ENCODE measurements at regions not wholly inside any gene's neighbourhood (a gene's known extent, or its start where the extent isn't known, plus 50 kb on each side); places are given as distances from the start of the nearest gene placed in this dataset.

GRCh38 chr9:90734631-90735030 is 67.0 kb upstream of the SYK start:
- Mint-ChIP-seq H3K36me3 (peaks cover 4% of the 10 kb centered on the region), H3K9me3 (peaks cover 13% of the 10 kb centered on the region), H3K27me3 (ENCODE audit: insufficient read depth, low read depth) (no peaks in the 10 kb centered on the region), H3K4me3 (no peak overlapping the region), H3K27ac (no peak overlapping the region), H3K4me1 (no peaks in the 10 kb centered on the region)
- H3K36me3 ChIP-seq = no peaks in the 10 kb centered on the region
- peaks cover 8% of the 10 kb centered on the region for H3K9me3 ChIP-seq (ENCODE audit: low read depth)
- no peaks in the 10 kb centered on the region for H4K20me1 ChIP-seq (ENCODE audit: low read depth)
- no peaks in the 10 kb centered on the region for H3K79me2 ChIP-seq (ENCODE audit: low read depth)
- no peak for TF ChIP-seq CTCF (IDR thresholded peaks at IDR 0.05)
- TF ChIP-seq EZH2 (IDR thresholded peaks at IDR 0.05) = no peak
- no peak for TF ChIP-seq EZH2phosphoT487 (IDR thresholded peaks at IDR 0.05)
- H3K27me3 ChIP-seq = no peaks in the 10 kb centered on the region
- no peaks in the 10 kb centered on the region for H3F3A ChIP-seq (ENCODE audit: low read depth)
- no peak overlapping the region for H3K4me3 ChIP-seq
- H3K9ac ChIP-seq = no peak overlapping the region
- no peak for DNase-seq (ENCODE audit: low spot score)
- H3K4me1 ChIP-seq = no peaks in the 10 kb centered on the region
- no peak overlapping the region for H3K4me2 ChIP-seq
- no peak overlapping the region for H3K27ac ChIP-seq
- no peak overlapping the region for H2AFZ ChIP-seq (replicated peaks)

GRCh38 chr9:90729351-90729750 is 72.3 kb upstream of the SYK start:
- H3K27ac Mint-ChIP-seq = no peak overlapping the region
- no peak overlapping the region for H3K4me3 ChIP-seq
- H3K4me2 ChIP-seq = no peak overlapping the region
- H3K36me3 Mint-ChIP-seq = no peaks in the 10 kb centered on the region
- H2AFZ ChIP-seq (replicated peaks) = no peak overlapping the region
- H3K9ac ChIP-seq = no peak overlapping the region
- DNase-seq (ENCODE audit: low spot score) = no peak
- H3K27me3 Mint-ChIP-seq (ENCODE audit: insufficient read depth, low read depth) = no peaks in the 10 kb centered on the region
- TF ChIP-seq EZH2phosphoT487 (IDR thresholded peaks at IDR 0.05) (no peak), CTCF (IDR thresholded peaks at IDR 0.05) (no peak), EZH2 (IDR thresholded peaks at IDR 0.05) (no peak)
- H3K27ac ChIP-seq = no peak overlapping the region
- no peaks in the 10 kb centered on the region for H3F3A ChIP-seq (ENCODE audit: low read depth)
- H3K4me3 Mint-ChIP-seq = no peak overlapping the region
- H3K9me3 Mint-ChIP-seq = peaks cover 2% of the 10 kb centered on the region
- no peaks in the 10 kb centered on the region for H3K4me1 ChIP-seq
- H3K27me3 ChIP-seq = no peaks in the 10 kb centered on the region
- peaks cover 3% of the 10 kb centered on the region for H3K4me1 Mint-ChIP-seq
- H3K9me3 ChIP-seq (ENCODE audit: low read depth) = no peaks in the 10 kb centered on the region
- H3K36me3 ChIP-seq = no peaks in the 10 kb centered on the region
- no peaks in the 10 kb centered on the region for H3K79me2 ChIP-seq (ENCODE audit: low read depth)
- no peaks in the 10 kb centered on the region for H4K20me1 ChIP-seq (ENCODE audit: low read depth)

GRCh38 chr9:90727488-90727887 is 74.1 kb upstream of the SYK start:
- no peaks in the 10 kb centered on the region for H3K36me3 Mint-ChIP-seq
- no peak overlapping the region for H3K9ac ChIP-seq
- peaks cover 3% of the 10 kb centered on the region for H3K4me1 Mint-ChIP-seq
- peaks cover 2% of the 10 kb centered on the region for H3K27me3 Mint-ChIP-seq (ENCODE audit: insufficient read depth, low read depth)
- no peaks in the 10 kb centered on the region for H4K20me1 ChIP-seq (ENCODE audit: low read depth)
- no peaks in the 10 kb centered on the region for H3F3A ChIP-seq (ENCODE audit: low read depth)
- no peak overlapping the region for H3K4me3 ChIP-seq
- H3K9me3 ChIP-seq (ENCODE audit: low read depth) = no peaks in the 10 kb centered on the region
- H3K79me2 ChIP-seq (ENCODE audit: low read depth) = no peaks in the 10 kb centered on the region
- no peak for DNase-seq (ENCODE audit: low spot score)
- no peaks in the 10 kb centered on the region for H3K27me3 ChIP-seq
- no peak overlapping the region for H3K4me2 ChIP-seq
- H3K4me1 ChIP-seq = no peaks in the 10 kb centered on the region
- H3K4me3 Mint-ChIP-seq = no peak overlapping the region
- H3K27ac Mint-ChIP-seq = no peak overlapping the region
- H3K36me3 ChIP-seq = no peaks in the 10 kb centered on the region
- TF ChIP-seq CTCF (IDR thresholded peaks at IDR 0.05) = no peak
- no peak for TF ChIP-seq EZH2phosphoT487 (IDR thresholded peaks at IDR 0.05)
- TF ChIP-seq EZH2 (IDR thresholded peaks at IDR 0.05) = no peak
- no peak overlapping the region for H2AFZ ChIP-seq (replicated peaks)
- H3K27ac ChIP-seq = no peak overlapping the region
- peaks cover 2% of the 10 kb centered on the region for H3K9me3 Mint-ChIP-seq

All from neural progenitor cell (in vitro differentiated cells).